Heart left ventricle (tissue), 16 donors: ENCODE measurements at regions not wholly inside any gene's neighbourhood (a gene's known extent, or its start where the extent isn't known, plus 50 kb on each side); places are given as distances from the start of the nearest gene placed in this dataset.

Experiments used
- ATAC-seq, 4 donors: fragments of 200-7000 bp; cut with Tn5 transposase; one replicate each; pipeline ENCODE4 v1.9.1; 2020 to 2022; ENCODE audit warnings: moderate library complexity in 4 of 4, mild to moderate bottlenecking in 3 of 4, moderate number of reproducible peaks in 1 of 4
- DNase-seq, 5 donors: peaks; one replicate each; pipeline ENCODE4 v3.0.0-alpha.2; 2020
- H3K27ac ChIP-seq, 12 donors: fragments of 200-600 bp; sonication (generic) in 4 of 12; one replicate each; pipeline versions ENCODE4 v1.5.0 to v1.8.0; 2016 to 2022; ENCODE audit warnings: mild to moderate bottlenecking in 2 of 12
- H3K27me3 ChIP-seq, 9 donors: fragments of 200-600 bp; sonication (generic) in 2 of 9; one replicate each; pipeline versions ENCODE4 v1.5.1 to v1.8.0; 2016 to 2022; ENCODE audit warnings: mild to moderate bottlenecking in 3 of 9
- H3K36me3 ChIP-seq, 9 donors: fragments of 200-600 bp; sonication (generic) in 2 of 9; one replicate each; pipeline versions ENCODE4 v1.5.0 to v1.8.0; 2018 to 2022; ENCODE audit warnings: mild to moderate bottlenecking in 2 of 9
- H3K4me1 ChIP-seq, 12 donors: fragments of 200-600 bp; sonication (generic) in 4 of 12; one replicate each; pipeline versions ENCODE4 v1.5.0 to v1.8.0; 2016 to 2022; ENCODE audit warnings: mild to moderate bottlenecking in 3 of 12
- H3K4me3 ChIP-seq, 12 donors: fragments of 200-600 bp; sonication (generic) in 4 of 12; one replicate each; pipeline versions ENCODE4 v1.5.0 to v1.8.0; 2017 to 2022; ENCODE audit warnings: mild to moderate bottlenecking in 9 of 12, moderate library complexity in 4 of 12
- H3K9me3 ChIP-seq, 12 donors: fragments of 200-600 bp; sonication (generic) in 4 of 12; one replicate each; pipeline versions ENCODE4 v1.5.0 to v1.8.0; 2016 to 2022; ENCODE audit warnings: mild to moderate bottlenecking in 1 of 12
- POLR2A ChIP-seq, 2 donors: fragments of 450-650 bp; IDR thresholded peaks; one replicate each; pipeline ENCODE4 v1.6.1; 2017; ENCODE audit warnings: antibody characterized with exemption in 2 of 2, mild to moderate bottlenecking in 2 of 2, moderate library complexity in 2 of 2
- WGBS, 4 donors: extraction: QIAGEN DNeasy Blood & Tissue Kit in 2 of 4; methylation state at CpG; one replicate each; pipeline versions ENCODE4 v1.1.5 to v1.1.7; 2013 to 2018; 5-methylcytosine and 5-hydroxymethylcytosine counted together
- intact Hi-C, 10 donors: fragments of 100-400 bp; cut with DNase I; formaldehyde crosslinking; loops; one replicate each; pipeline versions ENCODE4 v1.11.1 to v1.14.2; 2022
- TF ChIP-seq, protein P1 (sequence below), 12 donors: fragments of 200-600 bp; sonication (generic) in 4 of 12; IDR thresholded peaks; one replicate each; pipeline versions ENCODE4 v1.5.0 to v1.8.0; 2018 to 2022; ENCODE audit warnings: antibody characterized with exemption in 12 of 12, mild to moderate bottlenecking in 5 of 12
- donor health status: ischemic (EF 13 %, LVEDD 7.1; RV severe dilation, severe dysfunction).
- donor health status: healthy with polysubstance abuse.
- donor health status: DM: no; HTN: yes; CAD: no.
- donor health status: DM: no; HTN: no; CAD: no.
- donor health status: ischemic (EF 25% LVEDD 6.9; RV normal size, moderate dysfunction).
- donor health status: ischemic (EF 25% LVEDD 5.7; RV mildly dilated, moderate dysfunction).
- donor health status: healthy.
- donor health status: DM: yes; HTN: yes; CAD: no.
- donor health status: ischemic (EF 35%, LVEDD 5.7; RV mildly dilated, moderate dysfunction).
- donor health status: nonischemic (EF 11% LVEDD 7.7; RV severe dilation, severe dysfunction).
- donor health status: DM: yes; HTN: yes; CAD: no.
- donor health status: PGD.
- donor health status: ischemic (EF 29% LVEDD 5.4; RV normal size, mild dysfunction).
- donor health status: nonischemic (EF 23%, LVEDD 6.1; RV moderate dilation, normal function).

DNA sequence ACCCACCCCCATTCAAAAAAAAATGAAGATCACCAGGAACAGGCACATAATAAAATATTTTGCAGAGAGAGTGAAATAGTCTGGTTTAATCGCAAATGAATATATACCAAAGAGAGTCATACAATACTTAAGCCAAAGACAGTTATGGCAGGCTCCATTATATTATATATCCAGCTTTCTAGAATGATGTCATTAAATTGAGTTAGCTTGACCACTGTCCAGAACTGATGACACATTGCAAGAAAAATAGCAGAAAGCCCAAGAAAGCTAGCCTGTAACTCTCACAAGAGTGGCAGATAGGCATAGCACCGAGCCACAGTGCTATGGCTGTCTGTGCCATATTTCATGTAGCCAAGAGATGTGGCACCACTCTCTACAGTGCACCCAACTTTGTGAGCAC, 231.9 kb upstream of the SEMA6D start:
- TF ChIP-seq, protein P1, sequence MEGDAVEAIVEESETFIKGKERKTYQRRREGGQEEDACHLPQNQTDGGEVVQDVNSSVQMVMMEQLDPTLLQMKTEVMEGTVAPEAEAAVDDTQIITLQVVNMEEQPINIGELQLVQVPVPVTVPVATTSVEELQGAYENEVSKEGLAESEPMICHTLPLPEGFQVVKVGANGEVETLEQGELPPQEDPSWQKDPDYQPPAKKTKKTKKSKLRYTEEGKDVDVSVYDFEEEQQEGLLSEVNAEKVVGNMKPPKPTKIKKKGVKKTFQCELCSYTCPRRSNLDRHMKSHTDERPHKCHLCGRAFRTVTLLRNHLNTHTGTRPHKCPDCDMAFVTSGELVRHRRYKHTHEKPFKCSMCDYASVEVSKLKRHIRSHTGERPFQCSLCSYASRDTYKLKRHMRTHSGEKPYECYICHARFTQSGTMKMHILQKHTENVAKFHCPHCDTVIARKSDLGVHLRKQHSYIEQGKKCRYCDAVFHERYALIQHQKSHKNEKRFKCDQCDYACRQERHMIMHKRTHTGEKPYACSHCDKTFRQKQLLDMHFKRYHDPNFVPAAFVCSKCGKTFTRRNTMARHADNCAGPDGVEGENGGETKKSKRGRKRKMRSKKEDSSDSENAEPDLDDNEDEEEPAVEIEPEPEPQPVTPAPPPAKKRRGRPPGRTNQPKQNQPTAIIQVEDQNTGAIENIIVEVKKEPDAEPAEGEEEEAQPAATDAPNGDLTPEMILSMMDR (IDR thresholded peaks at IDR 0.05), result no peak
- TF ChIP-seq POLR2A (IDR thresholded peaks at IDR 0.05), result no peak
- WGBS, 4 donors, result 65 to 93% (median 86%) methylated on average over 2 of the region's 2 CpGs
- H3K9me3 ChIP-seq, result no peaks in the 10 kb centered on the region

DNA sequence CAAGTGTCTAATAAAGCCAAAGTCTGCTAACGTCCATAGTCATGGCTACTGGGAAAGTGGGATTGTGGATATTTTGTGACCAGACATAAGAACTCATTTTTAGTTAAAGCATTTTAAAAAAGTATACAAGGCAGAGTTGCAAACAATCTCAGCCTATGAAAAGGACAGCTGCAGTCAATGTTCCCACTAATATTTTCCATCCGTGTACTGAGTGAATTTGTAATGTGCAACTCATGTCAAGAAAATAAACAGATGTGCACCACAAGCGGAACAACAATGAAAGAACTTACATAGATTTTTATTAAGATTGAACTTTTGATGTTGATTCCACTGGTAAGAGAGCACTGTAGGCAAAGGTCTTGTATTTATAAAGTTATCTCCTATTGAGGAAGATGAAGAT, 231.3 kb upstream of the SEMA6D start:
- intact Hi-C loops, result no loop called here
- Histone ChIP-seq H3K9me3 (no peaks in the 10 kb centered on the region), H3K36me3 (no peaks in the 10 kb centered on the region), H3K4me3 (no peak overlapping the region), H3K27ac (no peak overlapping the region), H3K4me1 (no peaks in the 10 kb centered on the region), H3K27me3 (no peaks in the 10 kb centered on the region)
- TF ChIP-seq, protein P1 (IDR thresholded peaks at IDR 0.05), result no peak
- no peak for TF ChIP-seq POLR2A (IDR thresholded peaks at IDR 0.05)
- DNase-seq (no peak), ATAC-seq (no peak)
- 41 to 89% (median 75%) methylated on average over 3 of the region's 3 CpGs for whole genome bisulfite sequencing, 4 donors

More for the DNA sequence above, 231.9 kb upstream of the SEMA6D start:
- intact Hi-C loops, result no loop called here
- H3K27ac ChIP-seq, result no peak overlapping the region
- ATAC-seq (no peak), DNase-seq (no peak)
- H3K36me3 ChIP-seq, result no peaks in the 10 kb centered on the region
- H3K4me1 ChIP-seq, result no peaks in the 10 kb centered on the region
- no peak overlapping the region for H3K4me3 ChIP-seq
- no peaks in the 10 kb centered on the region for H3K27me3 ChIP-seq

GRCh38 chr15:47492195-47492594, 225.1 kb upstream of the SEMA6D start:
- intact Hi-C loops, result no loop called here
- no peak overlapping the region for H3K4me3 ChIP-seq
- ATAC-seq, result no peak
- no peaks in the 10 kb centered on the region for H3K36me3 ChIP-seq
- no peaks in the 10 kb centered on the region for H3K4me1 ChIP-seq
- no peaks in the 10 kb centered on the region for H3K27me3 ChIP-seq
- DNase-seq, result no peak
- TF ChIP-seq, protein P1 (IDR thresholded peaks at IDR 0.05), result no peak
- TF ChIP-seq POLR2A (IDR thresholded peaks at IDR 0.05), result no peak
- no peak overlapping the region for H3K27ac ChIP-seq
- H3K9me3 ChIP-seq, result no peaks in the 10 kb centered on the region

DNA sequence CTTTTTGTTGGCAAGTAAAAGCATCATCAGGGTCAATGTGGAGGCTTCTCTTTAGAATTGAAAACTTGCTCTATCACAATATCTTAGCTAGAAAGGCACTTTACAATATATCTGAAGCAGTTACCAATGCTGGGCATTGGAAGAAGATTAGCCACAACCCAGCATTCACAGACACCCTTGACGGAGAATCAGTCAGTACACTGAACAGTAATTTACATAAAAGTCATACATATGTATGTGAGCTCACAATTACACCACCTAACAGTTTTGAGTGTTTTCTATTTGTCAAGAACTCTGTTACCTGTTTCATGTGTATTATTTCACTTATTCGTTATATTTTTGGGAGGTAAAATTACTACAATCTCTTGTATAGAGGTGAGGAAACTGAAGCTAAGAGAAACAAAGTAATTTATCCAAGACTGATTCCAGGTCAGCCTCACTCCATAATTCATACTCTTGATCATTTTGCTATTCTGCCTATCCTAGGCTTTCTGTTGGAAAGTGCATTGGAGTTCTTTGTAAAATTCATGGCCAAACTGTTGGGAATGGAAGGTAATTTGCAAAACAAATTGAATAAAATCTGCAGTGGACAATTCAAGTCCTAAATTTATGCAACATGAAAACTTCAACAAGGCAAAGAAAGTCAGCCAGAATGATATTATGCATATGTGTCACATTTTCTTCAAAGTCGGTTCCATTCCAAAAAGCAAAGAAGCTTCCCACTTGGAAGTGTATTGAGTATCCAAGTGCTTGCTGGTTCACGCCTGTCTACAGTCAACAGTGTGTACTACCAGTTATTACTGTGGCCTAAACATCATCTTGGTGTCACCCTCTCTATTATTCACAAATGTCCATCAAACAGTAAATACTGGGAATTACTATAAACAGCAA, 223.7 kb upstream of the SEMA6D start:
- TF ChIP-seq POLR2A (IDR thresholded peaks at IDR 0.05), result no peak
- TF ChIP-seq, protein P1 (IDR thresholded peaks at IDR 0.05), result no peak
- no peaks in the 10 kb centered on the region for H3K4me1 ChIP-seq
- no peaks in the 10 kb centered on the region for H3K36me3 ChIP-seq
- no peak overlapping the region for H3K27ac ChIP-seq
- H3K9me3 ChIP-seq, result no peaks in the 10 kb centered on the region
- H3K27me3 ChIP-seq, result peaks cover 0 to 2% (median 0%) of the 10 kb centered on the region in 9 donors
- ATAC-seq (no peak), DNase-seq (no peak)
- intact Hi-C loops, result no loop called here
- WGBS, 4 donors, result 91 to 98% (median 92%) methylated on average over 4 of the region's 4 CpGs
- no peak overlapping the region for H3K4me3 ChIP-seq
